Eye (tissue), 1 donor: ENCODE measurements at regions not wholly inside any gene's neighbourhood (a gene's known extent, or its start where the extent isn't known, plus 50 kb on each side); places are given as distances from the start of the nearest gene placed in this dataset.

Experiments used
- DNase-seq: peaks from one replicate; pipeline ENCODE4 v3.0.0-alpha.2; 2015

DNA sequence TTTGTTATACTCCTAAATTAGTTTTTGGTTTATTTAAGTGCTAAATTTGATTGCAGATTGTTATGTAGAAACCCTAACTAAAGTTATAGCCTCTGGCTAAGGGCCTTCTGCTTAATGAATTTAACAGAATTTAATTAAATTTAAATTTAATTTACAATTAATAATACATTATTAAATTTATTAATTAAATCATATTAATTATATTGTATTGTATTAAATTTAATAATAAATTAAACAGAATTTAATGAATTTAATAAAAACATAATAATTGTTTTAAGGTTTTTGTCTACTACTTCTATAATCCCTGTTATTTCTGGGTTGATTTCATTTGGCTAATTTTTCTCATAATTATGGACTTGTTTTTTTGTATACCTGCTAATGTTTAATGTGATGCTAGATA, 141.9 kb upstream of the TECRL start:
- no peak for DNase-seq

DNA sequence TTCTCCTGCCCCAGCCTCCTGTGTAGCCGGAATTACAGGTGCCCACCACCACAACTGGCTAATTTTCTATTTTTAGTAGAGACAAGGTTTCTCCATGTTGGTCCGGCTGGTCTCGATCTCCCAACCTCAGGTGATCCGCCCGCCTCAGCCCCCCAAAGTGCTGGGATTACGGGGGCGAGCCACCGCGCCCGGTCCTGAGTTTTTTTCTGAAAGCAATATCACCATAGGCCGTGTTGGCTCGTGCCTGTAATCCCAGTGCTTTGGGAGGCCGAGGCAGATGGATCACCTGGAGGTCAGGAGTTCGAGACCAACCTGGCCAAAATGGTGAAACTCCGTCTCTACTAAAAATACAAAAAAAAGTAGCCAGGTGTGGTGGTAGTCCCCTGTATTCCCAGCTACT, 136.3 kb upstream of the TECRL start:
- no peak for DNase-seq

DNA sequence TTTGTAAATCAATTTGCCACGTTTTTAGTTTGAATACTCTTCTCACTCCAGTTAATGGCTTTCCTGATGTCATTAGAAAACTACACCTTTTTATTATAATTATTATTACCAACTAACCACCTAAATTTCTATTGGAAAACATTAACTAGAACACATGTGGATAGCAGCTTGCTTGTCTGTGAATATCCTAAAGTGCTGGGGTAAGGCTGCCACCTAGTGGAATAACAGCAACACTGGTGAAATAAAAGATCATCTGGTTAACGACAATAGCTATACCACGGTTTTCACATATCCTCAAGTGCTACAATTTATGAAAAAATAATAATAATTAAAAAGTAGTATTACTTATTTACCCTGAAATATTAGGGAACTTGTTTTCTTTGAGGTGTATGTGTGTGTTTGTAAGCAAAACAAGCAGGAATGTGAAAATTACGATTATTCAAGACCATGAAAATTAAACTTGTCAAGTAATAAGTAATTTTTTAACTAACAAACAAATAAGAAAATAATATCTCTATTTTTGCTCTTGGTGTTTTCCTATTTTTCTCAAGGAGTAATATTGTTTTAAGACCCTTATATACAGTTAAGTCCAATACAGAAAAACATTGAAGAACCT, 130.1 kb upstream of the TECRL start:
- peak; percentile 89 for DNase-seq

DNA sequence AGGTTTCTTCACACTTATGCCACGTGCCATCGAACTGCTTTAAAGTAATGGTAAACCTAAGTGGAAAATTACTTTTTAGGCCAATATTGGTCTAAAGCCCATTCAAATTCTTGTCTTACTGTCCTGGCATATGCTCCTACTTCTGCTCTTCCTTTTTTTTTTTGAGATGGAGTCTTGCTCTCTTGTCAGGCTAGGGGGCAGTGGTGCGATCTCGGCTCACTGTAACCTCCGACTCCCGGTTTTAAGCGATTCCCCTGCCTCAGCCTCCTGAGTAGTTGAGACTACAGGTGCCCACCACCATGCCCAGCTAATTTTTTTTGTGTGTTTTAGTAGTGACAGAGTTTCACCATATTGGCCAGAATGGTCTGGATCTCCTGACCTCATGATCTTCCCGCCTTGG, 129.0 kb upstream of the TECRL start:
- DNase-seq, result no peak

DNA sequence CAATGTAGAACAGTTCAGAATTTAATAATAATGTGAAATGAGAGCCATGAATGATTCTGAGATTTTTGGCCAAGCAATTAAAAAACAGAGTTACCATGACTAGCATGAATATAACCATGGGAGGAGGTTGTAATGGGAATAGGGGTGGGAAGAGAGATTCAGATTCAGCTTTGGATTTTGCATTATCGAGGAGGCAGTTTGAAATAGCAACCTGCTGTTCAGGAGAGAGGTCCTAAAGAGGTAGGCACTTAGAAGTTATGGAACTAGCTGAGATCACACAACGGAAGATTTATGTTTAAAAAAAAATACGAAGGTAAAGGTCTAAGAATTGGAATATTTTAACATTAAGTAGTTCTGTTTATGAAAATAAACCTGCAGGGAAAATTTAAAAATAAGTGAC, 124.4 kb upstream of the TECRL start:
- no peak for DNase-seq

DNA sequence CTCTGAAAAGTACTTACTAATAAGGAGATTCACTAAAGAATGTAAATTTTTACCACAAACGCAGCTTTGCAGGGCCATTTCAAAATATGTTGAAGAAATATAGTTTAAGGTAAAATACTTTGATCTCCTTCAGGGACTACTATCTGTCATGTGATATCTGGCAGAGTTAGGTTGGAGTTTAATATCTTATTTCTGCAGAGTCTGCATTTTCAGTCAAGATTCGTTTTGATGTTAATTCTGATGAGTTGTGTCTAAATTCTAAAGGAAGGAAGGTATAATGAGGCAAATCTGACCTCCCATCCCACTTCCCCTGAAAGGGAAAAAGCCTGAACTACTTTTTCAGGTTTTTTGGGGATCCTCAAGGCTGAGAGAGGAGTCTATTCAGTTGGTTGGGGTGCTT, 123.9 kb upstream of the TECRL start:
- no peak for DNase-seq

DNA sequence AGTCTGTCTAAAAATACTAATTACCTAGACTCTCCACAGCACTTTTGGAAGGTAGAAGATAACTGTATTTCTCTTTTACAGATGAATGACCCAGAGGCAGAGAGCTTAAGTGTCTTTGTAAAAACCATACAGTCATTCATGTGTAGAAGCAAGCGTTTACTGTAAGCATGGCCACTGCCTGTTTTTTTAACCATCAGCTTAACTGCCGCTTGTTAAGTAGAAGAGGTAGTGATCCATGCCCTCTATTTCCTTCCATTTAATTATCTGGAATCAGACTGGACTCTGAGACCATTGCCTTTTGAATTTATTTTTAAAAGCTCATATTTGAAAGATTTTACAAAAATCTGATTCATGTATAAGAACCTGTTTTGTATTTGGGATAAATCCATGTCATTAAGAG, 111.2 kb upstream of the TECRL start:
- DNase-seq, result peak; percentile 38

DNA sequence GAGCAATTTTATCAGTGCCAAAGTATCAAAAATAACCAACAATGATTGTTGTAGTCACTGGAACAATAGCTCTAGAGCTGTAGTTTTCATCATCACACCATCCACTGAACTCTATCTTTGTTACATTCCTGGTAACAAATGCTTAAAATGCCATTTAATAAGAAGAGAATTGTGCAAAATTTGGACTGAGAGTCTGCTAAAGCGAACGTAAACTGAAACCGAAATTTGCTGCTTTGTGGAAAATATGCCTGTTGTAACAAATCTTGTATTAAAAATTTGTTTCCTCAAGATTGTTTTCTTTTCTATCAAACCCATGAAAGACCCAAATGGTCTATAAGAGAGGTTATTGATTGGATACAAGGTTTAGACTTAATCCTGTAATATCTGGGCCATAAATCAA, 109.3 kb upstream of the TECRL start:
- no peak for DNase-seq

DNA sequence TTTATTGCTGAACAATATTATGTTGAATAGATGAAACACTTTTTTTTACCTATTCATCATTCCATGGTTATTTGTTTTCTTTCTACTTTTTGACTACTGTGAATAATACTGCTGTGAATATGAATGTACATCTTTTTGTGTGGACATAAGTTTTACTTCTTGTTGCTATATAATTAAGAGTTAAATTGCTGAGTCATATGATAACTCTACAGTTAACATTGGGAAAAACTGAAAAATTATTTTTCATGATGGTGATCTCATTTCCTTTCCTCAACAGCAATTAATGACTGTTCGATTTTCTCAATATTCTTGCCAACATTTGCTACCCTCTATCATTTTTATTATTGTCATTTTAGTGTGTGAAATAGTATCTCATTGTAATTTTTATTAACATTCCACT, 106.9 kb upstream of the TECRL start:
- no peak for DNase-seq

DNA sequence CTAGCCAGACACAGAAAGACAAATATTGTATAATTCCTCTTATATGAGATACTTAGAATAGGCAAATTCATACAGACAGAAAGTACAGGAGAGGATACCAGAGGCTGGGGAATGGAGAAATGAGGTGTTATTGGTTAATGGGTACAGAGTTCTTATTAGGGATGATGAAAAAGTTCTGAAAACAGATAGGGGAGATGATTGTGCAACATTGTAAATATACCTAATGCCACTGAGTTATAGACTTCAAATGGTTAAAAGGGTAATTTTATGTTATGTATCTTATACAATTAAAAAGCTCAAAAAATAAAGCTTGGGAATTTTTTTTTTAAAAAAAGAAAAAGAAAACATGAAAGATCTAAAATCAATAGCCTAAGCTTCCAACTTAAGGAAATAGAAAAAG, 98.8 kb upstream of the TECRL start:
- DNase-seq, result no peak

DNA sequence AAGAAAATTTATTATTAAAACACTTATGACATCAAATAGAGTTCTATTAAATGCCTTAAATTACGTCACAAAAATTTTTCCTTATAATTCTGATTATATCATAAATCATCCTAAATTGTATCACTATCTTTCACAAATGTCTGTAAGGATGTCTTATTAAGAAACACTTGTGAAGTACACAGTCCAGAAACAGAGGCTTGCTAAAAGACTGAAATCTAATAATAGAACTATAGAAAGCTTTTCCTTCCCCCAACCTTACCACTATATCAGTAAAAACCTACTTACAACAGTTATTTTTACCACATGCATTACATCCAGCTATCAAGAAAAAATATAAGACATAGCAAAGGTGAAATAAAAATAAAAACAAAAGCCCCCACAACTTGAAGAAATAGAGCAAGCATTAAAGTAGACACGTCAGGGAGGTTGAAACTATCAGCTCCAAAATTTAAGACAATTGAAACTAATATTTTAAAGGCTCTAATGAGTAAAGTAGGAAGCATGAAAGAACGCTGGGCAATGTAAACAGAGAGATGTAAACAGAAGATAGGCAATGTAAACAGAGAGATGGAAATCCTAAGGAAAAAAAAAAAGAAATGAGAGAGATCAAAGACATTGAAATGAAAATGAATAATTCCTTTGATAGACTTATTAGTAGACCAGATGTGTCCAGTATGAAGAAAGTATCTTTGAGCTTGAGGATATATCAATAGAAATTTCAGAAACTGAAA, 94.9 kb upstream of the TECRL start:
- DNase-seq, result no peak

DNA sequence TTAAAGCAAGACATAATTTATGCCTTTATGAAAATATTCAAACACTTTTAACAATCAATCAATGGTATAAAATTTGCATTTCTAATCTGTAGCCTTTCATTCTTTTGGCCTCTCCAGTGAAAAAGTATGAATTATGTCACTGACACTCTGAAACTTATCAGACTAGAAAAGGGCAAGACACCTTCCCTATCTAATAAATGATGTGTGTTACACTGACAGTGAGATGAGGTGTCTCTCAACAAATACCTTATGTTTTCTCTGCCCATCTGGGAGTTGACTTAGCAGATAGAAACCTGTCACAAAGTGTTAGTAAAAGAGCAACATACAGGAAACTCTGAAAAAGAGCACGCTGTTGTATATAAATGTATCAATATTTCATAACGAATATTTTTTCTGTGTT, 94.2 kb upstream of the TECRL start:
- DNase-seq, result no peak

DNA sequence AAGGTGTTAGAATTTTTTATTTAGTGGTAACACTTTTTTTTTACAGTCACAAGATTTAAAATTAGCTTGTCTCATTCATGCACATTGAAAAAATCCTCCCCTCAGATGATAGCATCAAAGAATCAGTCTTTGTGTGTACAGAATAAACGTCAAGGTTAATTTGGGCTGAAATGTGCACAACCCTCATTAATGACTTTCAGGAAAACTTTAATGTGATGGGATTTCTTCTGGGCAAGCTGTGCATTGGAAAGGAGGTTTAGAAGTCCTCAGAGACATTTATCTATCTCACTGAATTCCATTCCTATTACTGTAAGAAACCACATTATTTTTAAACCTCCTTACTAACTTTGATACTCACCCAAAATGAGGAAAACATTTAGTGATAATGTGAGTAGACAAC, 88.2 kb upstream of the TECRL start:
- peak; percentile 74 for DNase-seq

DNA sequence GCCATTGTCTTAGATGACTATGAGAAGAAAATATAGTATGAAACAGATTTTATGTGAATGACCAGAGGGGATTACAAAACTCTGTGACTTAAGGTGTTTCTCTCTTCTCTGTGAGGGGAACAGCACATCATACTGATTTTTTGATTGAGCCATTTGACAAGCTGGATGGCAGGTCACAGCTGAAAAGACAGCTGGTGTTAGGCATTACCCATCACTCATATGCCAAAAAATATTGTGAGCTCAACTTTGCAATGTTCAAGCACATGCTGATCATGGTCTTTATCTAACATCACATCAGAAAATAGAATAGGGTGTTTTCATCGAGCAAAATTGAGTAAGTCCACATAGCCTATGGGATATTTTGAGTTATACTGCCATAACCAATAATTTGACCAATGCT, 86.7 kb upstream of the TECRL start:
- DNase-seq, result no peak

DNA sequence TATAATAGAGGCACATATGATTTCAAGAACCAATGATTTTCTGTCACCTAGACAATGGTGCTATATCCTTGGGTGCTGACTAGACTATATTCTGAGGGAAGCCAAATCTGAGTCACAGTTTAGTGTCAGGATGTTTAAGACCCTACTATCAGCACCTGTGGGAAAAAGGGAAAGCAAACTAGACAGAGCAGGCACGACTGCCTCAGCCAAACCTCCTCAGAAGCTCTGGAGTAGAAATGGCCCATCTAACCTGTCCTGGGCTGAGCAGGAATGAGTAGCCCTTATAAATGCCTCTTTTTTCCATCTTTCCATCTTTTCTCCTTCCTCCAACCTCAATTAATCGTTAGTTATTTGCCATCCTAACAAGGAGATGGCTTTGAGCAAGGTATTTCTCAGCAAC, 80.4 kb upstream of the TECRL start:
- DNase-seq, result no peak

DNA sequence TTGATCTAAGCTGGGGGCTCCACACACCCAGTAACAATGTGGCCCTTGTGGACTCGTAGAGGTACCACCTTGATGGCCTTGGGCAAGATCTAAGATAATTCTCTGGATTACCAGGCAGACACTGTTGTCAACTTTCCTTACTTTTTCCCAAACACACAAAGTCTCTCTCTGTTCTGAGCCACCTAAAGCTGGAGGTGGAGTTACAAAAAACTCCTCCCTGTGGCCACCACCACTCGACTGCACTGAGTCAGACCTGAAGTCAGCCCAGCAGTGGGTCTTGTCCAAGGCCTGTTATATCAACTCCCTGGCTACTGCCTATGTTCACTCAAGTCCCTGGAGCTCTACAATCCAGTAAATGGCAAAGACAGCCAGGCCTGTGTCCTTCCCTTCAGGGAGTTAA, 70.1 kb upstream of the TECRL start:
- DNase-seq, result no peak

DNA sequence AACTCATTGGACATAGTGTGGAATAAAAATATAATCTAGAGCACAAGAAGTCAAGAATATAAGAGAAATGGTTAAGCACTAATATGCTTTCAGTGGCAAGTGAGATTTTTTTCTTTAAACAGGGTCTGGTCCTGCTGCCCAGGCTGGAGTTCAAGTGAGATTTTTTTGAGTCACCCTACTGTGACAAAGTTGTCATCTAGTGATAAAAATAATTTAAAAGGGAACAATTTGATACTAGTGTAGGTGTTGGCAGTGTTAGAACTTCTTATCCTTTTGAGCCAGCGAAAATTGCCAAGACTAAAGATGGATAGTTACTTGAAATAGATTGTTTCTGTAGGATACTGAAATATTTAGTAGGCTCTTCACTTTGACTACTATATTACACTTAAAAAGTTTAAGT, 67.9 kb upstream of the TECRL start:
- DNase-seq, result no peak

DNA sequence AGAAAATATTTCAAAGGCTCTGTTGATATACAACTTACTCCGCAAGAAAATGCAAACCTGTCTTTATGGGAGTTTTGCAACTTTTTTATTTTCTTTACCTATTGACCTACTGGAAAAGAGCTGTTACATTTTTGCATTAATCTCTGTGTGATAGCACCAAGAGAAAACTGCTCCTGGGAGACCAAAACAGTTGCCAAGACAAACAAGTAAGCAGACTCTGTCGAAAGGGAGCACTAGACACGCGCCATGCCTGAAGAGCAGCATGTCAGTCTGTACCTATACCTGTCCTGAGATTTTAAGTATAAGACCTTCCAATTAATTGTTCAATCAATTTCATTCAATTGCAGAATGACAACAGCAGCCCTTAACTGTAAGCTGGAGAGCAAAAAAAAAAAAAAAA, 56.0 kb upstream of the TECRL start:
- DNase-seq, result no peak

DNA sequence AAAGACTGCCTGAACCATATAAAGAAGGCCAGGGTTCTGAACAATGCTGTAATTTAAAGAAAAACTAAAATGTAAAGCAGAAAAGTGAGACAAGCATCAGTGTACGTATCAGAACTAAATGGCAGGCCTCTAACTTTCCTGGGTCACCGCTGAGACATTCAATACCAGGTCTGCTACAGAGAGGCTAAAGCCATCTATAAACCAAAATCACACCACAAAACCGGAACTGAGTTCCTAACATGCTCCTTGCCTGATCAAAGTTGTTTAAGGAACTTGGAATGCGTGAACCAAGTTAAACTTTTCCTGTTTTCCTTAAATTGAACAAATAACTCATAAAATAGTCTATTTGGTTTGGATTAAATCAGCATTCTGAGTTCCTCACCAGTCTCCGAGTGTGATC, 55.3 kb upstream of the TECRL start:
- DNase-seq, result no peak
